Stimulated activated CD8-positive, alpha-beta memory T cell treated with anti-CD3 and anti-CD28 coated beads, Interleukin-4, amount 100 ng/mL, for 24 hours (primary cell): ENCODE measurements at regions not wholly inside any gene's neighbourhood (a gene's known extent, or its start where the extent isn't known, plus 50 kb on each side); places are given as distances from the start of the nearest gene placed in this dataset.

Experiments
- DNase-seq: peaks from one replicate; pipeline ENCODE4 v3.0.0-alpha.2; 2020; ENCODE audit warnings: low read depth

GRCh38 chr2:203813684-203814083 lies 53.9 kb upstream of the CTLA4 start:
- no peak for DNase-seq

DNA sequence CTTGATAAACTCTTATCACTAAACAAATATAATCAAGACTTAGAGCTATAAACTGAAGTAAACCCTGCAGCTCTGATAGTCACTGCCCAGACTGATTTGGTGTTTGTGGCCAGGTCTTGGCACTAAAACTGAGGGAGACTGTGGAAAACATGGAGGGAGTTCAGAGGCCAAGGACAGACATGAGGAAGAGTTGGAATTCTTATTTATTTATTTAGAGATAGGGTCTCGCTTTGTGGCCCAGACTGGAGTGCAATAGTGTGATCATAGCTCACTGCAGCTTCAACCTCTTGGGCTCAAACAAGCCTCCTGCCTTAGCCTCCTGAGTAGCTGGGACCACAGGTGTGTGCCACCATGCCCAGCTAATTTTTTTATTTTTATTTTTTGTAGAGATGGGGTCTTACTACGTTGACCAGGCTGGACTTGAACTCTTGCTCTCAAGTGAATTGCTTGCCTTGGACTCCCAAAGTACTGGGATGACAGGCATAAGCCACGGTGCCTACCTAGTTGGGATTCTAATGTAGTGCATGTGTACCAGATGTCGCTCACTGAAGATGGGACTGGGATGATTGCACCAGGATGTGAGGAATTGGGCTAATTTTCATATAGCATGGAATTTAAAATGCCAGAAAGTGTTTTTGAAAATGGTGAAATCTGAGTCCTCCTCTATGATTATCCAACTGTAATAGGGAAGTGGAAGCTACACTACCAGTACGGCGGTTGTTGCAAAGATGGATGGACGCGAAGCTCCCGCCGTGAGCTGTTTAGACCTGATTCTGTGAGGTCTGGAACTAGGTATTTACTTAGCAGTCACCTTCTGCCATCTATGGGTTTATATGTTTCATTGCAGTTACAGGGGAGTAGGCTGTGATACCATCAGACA lies 52.7 kb upstream of the CTLA4 start:
- peak; percentile 12 for DNase-seq

DNA sequence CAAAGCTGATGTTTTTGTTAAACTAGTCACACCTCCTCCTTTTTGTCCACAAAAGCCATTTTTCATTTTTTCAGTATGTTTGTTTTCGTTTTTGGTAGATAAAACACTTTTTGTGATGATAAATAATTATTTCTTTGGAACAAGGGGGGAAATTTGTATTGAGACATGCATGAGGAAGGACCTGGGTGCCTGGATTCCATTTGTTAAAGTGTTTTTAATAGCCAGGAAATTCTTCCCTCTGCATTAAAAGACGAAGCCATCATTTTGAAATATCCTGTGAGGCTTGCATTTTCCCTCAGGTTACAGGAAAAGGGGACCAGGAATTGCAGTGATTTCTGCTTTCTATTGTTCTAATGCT lies 52.1 kb upstream of the CTLA4 start:
- no peak for DNase-seq

- no peak for DNase-seq
Measured at GRCh38 chr2:203817147-203817546, 50.4 kb upstream of the CTLA4 start.
